ENCODE measurements at regions not wholly inside any gene's neighbourhood (a gene's known extent, or its start where the extent isn't known, plus 50 kb on each side); places are given as distances from the start of the nearest gene placed in this dataset.
"Not testable (repeated sequence)": the region's sequence is repeated elsewhere in the genome, so short reads cannot be mapped to it uniquely, and the experiment has no call there.

- H3K4me3 ChIP-seq (ENCODE audit: low read depth, low read length), result no peak overlapping the region
- ChIA-PET CTCF (no interaction called here), POLR2A (no interaction called here)
- no peak for TF ChIP-seq CTCF (IDR thresholded peaks at IDR 0.05; ENCODE audit: insufficient read depth, low read length, missing control alignments)
- no peak for DNase-seq (ENCODE audit: low read depth, low spot score)
Measured at GRCh38 chr5:124912638-124913328, 166.3 kb upstream of the ZNF608 start.

GRCh38 chr5:124913329-124913653 is 166.9 kb upstream of the ZNF608 start:
- POLR2A ChIA-PET, result no interaction called here
- DNase-seq (ENCODE audit: low read depth, low spot score), result no peak
- no peak overlapping the region for H3K4me3 ChIP-seq (ENCODE audit: low read depth, low read length)
- CTCF ChIA-PET, result no interaction called here
- no peak for TF ChIP-seq CTCF (IDR thresholded peaks at IDR 0.05; ENCODE audit: insufficient read depth, low read length, missing control alignments)

- DNase-seq (ENCODE audit: low read depth, low spot score); H3K4me3 ChIP-seq (ENCODE audit: low read depth, low read length); POLR2A ChIA-PET; CTCF ChIA-PET: not testable (repeated sequence)
Measured at GRCh38 chr5:124916313-124916712, 169.9 kb upstream of the ZNF608 start.

- no peak for TF ChIP-seq CTCF (IDR thresholded peaks at IDR 0.05; ENCODE audit: insufficient read depth, low read length, missing control alignments)
- CTCF ChIA-PET, result no interaction called here
- DNase-seq (ENCODE audit: low read depth, low spot score), result no peak
- H3K4me3 ChIP-seq (ENCODE audit: low read depth, low read length), result no peak overlapping the region
- POLR2A ChIA-PET, result no interaction called here
Measured at GRCh38 chr5:124918618-124919017, 172.2 kb upstream of the ZNF608 start.

- DNase-seq (ENCODE audit: low read depth, low spot score), result no peak
- ChIA-PET CTCF (no interaction called here), POLR2A (no interaction called here)
- no peak for TF ChIP-seq CTCF (IDR thresholded peaks at IDR 0.05; ENCODE audit: insufficient read depth, low read length, missing control alignments)
- H3K4me3 ChIP-seq (ENCODE audit: low read depth, low read length), result no peak overlapping the region
Measured at GRCh38 chr5:124919076-124919475, 172.6 kb upstream of the ZNF608 start.

- TF ChIP-seq CTCF (IDR thresholded peaks at IDR 0.05; ENCODE audit: insufficient read depth, low read length, missing control alignments), result no peak
- DNase-seq (ENCODE audit: low read depth, low spot score), result no peak
- CTCF ChIA-PET, result interaction anchor here (0.6 to 0.7 kb wide), 2 partner anchors 11 to 1800 kb away, joined by 3 read pairs; no protein-coding TSS in a partner anchor
- no peak overlapping the region for H3K4me3 ChIP-seq (ENCODE audit: low read depth, low read length)
- POLR2A ChIA-PET, result no interaction called here
Measured at GRCh38 chr5:124919747-124920525, 173.5 kb upstream of the ZNF608 start.
